ENCODE measurements at regions not wholly inside any gene's neighbourhood (a gene's known extent, or its start where the extent isn't known, plus 50 kb on each side); places are given as distances from the start of the nearest gene placed in this dataset.
"Not testable (repeated sequence)": the region's sequence is repeated elsewhere in the genome, so short reads cannot be mapped to it uniquely, and the experiment has no call there.

DNA sequence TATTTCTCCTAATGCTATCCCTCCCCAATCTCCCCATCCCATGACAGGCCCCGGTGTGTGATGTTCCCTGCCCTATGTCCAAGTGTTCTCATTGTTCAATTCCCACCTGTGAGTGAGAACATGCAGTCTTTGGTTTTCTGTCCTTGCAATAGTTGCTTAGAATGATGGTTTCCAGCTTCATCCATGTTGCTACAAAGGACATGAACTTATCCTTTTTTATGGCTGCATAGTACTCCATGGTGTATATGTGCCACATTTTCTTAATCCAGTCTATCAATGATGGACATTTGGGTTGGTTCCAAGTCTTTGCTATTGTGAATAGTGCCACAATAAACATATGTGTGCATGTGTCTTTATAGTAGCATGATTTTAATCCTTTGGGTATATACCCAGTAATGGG lies 51.3 kb upstream of the RIOK2 start:
- not testable (repeated sequence) for DNase-seq

DNA sequence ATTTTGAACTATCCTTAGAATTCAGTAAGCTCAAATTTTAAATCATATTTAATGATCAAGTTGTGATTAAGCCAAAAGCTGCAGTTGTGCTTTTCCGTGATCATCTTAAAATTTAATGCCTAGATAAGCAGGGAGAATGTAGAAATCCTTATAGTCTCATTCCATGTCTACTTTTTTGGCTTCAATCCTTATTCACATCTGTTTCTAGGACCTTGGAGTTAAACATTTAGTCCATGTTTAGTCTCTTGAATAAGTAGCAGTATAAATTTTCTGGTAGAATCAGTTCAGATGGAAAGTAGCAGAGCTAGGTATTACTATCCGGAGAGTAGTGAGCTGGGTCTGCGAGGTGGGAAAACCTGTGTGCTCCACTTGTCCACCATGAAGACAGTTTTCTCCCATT lies 59.3 kb upstream of the RIOK2 start:
- DNase-seq: no peak

DNA sequence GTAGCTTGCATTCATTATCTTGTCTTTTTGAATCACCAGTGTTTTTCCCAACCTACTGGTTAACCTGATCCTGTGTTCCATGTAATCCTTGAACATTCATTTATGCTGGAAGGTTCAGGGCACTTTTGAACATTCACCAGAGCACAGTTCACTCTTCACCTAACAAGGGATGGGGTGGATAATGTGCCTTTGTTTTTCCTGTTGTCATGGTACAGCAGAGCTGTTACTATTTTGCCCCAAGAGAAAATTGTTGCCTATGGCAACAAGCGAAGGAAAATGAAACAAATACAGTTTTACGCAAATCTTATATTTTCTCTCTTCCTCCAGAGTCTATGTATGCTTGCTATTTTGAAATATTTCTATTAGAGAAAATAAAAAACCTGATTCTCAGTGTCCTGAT lies 60.3 kb upstream of the RIOK2 start:
- DNase-seq: no peak

DNA sequence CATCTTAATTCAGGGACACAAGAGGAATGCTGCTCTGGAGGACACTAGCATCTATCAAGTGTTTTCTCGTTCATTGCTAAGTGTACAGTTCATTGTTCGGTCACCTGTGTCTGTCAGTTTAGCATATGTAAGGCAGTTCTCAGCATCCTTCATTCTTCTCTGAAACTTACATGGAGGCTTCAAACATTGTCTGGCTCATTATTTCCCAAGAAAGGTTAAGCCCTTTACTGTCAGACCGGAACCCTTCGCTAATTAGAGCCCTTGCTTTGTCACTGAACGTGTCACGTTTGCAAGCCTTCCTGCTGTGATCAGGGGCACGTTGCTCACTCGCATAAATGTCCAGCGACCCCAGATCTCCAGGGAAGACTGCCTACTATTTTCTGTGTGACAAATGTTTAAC lies 62.3 kb upstream of the RIOK2 start:
- DNase-seq: no peak

DNA sequence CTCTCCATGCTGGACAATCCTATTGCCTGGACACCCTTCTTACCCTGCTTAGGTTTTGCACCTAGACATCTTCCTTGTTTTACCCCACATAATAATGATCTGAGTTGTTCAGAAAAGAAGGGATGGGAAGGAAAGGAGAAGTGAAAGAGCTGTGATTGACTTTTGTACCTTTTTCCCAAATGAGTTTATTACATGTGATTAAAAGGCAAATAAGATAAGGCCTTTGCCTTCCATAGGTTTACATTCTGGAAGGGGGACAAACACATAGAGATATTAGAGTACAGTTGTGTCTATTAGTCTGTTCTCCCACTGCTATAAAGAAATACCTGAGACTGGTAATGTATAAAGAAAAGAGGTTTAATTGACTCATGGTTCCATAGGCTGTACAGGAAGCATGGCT lies 67.1 kb upstream of the RIOK2 start:
- DNase-seq: no peak

DNA sequence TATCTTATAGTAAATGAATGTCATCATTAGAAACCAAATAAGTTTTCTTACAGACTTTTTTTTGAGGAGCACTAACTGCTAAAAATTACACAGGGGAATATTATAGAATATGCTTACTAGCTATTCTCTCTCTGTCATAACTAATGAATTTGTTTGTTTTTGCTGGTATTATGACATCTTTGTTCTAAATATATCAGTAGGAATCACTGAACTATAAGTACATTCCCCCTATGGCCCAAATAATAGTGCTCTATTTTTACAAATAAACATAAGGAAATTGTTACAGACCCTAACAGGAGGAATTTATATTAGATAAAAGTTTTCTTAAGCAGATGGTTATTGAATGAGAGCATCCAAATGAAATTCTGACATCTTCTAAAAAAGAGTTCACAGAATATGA lies 83.0 kb upstream of the RIOK2 start:
- DNase-seq: no peak

DNA sequence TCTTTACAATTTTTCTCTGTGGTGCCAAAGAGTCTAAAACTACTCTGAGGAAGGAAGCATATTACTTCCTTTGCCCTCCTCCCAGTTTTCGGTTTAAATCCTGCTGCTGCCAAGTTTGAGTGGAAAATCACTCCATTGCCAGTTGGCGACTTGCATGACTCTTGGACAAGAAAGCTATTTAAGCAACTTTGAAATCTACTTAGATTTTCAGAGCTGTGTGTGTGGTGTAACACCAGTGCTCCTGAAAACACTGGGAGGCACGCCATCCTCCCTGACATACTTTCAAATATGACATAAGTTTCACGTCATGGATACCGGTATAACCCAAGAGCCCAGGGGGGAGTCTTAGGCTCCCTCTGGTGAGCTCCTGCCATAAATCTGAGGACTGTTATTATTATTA lies 83.5 kb upstream of the RIOK2 start:
- DNase-seq: no peak

DNA sequence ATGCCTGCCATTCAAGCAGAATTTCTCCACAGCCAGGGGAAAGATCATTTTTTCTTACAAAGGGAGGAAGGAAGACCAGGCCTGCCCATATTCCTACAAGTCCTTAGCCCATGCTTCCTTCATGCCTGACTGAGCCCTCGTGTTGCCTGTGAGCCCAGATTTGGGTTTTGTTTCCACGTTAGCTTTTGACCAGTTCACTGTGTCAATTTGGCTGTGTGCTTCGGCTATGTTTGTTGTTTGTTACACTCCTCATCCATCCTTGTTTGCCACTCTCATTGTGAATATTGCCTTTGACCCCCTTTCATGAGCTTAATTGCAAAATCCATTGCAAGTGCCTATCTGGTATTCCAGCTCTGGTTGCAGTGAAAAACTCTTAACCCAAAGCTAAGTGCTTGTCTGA lies 84.7 kb upstream of the RIOK2 start:
- DNase-seq: no peak

DNA sequence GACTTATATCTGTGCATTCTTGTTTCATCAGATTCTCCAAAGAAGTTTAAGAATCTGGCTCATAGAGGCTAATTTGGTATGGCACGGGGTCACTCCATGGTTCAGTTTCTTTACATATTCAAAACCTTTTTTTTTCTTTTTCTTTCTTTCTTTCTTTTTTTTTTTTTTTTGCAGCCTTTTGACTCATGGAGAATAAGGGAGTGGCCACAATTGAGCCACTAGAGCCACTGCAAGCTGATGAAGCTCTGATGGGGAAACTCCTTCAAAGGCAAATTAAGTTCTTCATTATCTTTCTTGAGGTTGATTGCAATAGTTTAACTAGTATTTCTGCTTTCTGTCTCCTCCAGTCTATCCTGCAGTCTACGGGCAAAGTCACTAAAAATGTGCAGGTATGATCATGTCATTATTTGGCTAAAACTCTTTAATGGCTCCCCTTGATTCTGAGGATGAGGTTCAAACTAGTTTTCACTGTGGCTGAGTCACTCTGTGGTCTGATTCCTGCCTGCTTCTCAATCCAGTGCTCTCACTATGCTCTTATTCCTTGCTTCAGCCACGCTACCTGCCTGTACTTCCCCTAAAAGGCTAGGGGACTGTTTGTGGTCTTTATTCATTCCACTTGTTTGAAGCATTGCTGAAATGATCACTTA lies 93.5 kb upstream of the RIOK2 start:
- no peak for DNase-seq

DNA sequence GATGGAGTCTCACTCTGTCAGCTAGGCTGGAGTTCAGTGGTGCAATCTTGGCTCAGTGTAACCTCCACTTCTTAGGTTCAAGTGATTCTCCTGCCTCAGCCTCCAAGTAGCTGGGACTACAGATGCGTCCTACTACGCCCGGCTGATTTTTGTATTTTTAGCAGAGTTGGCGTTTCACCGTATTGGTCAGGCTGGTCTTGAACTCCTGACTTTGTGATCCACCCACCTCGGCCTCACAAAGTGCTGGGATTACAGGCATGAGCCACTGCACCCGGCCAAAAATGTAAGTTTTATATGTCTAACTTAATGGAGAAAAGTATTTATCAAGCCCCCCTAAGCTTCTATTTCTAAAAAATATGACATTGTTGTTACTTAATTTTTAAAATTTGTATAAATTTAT lies 98.2 kb upstream of the RIOK2 start:
- no peak for DNase-seq

DNA sequence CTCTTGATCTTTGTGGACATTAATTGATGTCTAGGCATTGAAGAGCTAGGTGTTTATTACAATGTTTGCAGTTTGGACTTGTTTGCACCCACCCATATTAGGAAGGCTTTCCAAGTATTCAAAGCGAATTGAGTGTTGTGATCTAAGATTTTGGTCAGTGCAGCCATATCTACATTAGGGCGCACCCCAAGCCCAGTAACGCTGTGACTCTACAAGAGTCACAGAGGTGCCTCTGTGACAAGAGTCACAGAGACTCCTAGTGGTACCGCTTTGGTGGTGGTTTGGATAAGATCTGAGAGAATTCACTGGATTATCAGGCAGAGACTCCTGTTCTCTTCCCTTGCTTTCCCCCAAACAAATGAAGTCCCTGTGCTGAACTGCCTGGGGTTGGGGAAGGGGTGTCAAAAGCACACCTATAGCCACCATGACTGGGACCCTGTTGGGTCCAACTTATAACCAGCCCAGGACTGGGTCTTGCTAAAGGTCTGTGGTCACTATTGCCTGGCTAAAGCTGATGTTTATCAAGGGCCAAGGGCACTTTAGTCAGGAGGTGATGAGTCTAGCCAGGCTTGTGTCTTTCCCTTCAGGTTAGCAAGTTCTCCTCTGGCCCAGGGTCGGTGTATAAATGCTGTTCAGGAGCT lies 114.1 kb upstream of the RIOK2 start:
- DNase-seq: peak in 1 of 5 donors; percentile 2

DNA sequence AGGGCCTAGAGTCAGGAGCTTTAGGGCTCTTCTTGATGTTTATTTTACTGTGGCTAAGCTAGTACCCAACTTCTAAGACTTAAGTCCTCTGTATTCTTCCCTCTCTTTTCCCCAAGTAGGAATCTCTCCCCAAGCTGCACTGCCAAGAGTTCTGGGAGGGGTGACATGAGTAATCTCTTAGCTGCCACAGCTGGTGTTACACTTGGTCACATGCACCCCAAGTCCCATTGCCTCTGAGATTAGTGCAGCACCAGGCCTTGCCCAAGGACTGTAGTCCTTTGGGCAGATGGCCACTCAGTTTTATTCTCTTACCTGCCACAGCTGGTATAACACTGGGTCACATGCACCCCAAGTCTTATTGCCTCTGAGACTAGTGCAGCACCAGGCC lies 114.7 kb upstream of the RIOK2 start:
- no peak for DNase-seq

DNA sequence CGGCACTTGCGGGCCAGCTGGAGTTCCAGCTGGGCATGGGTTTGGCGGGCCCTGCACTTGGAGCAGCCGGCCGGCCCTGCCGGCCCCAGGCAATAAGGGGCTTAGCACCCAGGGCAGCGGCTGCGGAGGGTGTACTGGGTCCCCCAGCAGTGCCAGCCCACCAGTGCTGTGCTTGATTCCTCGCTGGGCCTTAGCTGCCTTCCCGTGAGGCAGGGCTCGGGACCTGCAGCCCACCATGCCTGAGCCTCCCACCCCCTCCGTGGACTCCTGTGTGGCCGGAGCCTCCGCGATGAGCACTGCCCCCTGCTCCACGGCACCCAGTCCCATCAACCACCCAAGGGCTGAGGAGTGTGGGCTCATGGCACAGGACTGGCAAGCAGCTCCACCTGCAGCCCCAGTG lies 118.1 kb upstream of the RIOK2 start:
- not testable (repeated sequence) for DNase-seq

DNA sequence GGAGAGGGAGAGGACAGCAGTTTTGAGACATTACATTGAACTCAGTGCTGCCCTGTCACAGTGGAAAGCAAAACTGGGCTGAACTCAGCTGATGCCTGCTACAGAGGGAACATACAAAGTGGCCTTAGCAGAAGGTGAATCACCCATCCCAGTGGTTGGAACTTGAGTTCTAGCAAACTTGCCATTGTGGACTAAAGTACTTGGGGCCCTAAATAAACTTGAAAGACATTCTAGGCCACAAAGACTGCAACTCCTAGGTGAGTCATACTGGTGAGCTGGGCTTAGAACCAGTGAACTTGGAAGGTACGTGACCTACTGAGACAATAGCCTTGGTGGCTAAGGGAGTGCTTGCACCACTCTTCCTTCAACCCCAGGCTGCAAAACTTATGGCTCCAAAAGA lies 155.7 kb upstream of the RIOK2 start:
- no peak for DNase-seq

DNA sequence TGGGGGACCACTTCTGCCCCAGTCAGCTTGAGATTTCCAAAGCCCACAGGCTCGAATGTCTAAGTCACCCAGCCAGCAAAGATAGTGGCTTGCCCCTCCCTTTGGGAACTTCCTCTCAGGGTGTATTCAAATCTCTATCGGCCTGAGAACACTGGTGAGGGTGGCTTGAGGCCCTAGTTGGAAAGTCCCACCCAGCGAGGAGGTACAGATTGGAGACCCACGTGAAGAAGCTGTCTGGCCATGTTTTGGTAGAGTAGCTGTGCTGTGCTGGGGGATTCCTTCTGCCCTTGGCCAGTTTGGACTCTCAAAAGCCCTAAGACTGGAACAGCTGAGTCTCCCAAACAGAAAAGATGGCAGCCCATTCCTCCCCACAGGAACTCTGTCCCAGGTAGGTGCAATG lies 172.7 kb upstream of the RIOK2 start:
- no peak for DNase-seq

DNA sequence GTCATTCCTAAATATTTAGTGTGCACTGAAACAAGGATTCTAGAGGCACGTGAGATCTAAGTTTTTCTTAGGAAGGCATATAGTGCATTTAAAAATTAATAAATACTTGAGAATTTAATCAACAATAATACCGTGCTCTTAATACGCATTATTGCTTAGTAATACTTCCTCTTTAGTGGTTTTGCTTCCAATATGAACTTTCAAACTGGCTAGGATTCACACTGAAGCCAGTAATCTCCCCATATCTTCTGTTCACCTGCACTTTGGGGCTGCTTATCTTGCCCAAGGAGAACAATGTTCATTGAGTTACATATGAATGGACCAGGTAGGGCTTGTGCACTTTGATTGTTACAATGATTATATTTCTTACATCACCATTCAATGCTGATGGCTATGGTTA lies 180.5 kb upstream of the RIOK2 start:
- no peak for DNase-seq

DNA sequence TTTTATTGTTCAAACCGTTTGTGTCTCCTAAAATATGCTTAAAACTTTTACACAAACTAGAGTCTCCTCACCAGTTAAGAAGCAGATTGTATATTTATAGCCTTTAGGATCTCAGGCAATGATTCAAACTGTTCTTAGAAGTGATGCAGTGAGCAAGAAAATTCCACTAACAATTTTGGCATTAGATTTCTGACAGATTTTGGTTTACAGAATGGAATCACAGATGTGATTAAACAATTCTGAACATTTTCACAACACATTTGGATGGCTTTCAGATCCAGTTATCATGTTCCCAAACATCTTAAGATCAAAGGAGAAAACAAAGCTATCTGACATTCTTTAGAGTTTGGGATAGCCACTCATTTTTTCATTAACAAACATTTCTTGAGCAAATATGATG lies 181.7 kb upstream of the RIOK2 start:
- DNase-seq: no peak

DNA sequence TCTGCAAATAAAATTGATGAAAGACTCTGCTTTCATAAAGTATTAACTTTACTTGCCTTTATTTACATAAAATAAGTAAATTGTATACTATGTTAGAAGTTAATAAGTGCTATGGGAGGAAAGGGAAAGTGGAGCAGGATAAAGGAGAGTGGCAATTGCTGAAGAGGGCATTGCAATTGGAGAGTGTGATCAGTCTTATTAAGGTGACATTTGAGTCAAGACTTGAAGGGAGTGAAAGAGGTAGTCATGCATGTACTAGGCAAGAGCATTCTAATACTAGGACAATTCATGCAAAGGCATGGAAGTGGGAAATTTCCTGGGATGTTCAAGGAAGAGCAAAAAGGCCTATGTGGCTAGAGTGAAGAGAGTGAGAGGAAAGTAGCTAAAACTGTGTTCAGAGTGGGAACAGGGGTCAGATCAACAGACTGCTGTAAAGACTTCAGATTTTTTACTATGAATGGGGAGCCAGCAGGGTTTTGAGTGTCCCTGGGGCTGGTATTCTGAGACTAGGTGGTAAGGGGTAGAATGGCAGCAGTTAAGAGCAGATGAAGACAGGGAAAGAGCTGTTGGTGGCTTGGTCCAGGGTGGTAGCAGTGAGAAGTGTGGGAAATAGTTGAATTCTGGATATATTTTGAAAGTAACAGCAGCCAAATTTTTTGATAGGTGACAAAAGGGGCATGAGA lies 182.3 kb upstream of the RIOK2 start:
- no peak for DNase-seq

DNA sequence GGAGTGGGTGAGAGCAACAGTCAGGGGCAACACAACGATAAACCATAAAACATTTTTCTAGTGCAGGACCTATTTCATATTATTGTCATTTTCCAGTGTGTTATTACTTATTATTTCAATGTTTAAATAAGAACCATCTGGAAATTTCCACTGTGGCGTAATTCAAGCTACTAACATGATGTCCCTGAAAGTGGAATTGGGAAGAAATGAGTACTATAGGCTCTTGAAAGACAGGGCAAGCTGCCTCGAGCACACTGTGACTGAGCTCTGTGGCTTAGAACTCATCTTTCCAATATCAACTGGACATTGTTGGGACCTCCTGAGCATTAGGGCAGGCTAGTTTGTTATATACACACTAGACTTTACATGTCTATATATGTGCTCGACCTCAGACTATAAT lies 182.9 kb upstream of the RIOK2 start:
- DNase-seq: no peak

DNA sequence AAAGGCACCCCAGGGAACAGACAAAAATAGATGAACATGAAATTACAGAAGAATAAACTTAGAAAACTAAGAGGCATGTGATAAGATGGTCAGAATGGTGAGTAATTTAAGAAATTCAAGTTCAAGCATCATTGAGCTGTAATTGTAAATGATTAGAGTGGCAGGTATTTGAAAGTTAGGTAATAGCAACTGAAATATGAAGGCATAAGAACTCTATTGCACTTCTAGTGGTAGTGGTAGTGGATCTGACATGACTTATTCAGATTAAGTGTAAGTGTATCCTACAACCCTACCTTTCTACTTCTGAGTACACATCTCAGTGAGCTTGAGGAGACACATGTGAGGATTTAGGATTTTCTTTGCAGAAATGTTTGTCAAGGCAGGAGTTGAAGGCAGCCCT lies 192.9 kb upstream of the RIOK2 start:
- DNase-seq: no peak

DNA sequence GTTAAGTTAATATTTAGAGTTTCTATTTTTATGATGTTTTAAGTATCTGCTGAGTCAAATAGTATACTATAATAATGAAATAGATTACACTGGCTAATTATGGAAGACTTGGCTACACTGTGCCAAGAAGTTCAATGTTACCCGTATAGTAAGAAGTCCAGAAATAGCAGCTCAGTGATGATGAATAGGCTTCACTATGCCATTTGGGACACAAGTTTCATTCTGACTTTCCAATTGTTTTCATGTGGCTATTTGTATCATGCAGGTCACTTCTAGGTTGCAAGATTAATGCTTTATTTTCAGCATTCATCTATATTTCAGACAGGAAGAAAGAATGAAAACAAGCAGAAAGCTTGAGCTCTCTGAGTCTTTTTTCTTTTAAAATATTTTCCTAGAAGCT lies 194.5 kb upstream of the RIOK2 start:
- no peak for DNase-seq

DNA sequence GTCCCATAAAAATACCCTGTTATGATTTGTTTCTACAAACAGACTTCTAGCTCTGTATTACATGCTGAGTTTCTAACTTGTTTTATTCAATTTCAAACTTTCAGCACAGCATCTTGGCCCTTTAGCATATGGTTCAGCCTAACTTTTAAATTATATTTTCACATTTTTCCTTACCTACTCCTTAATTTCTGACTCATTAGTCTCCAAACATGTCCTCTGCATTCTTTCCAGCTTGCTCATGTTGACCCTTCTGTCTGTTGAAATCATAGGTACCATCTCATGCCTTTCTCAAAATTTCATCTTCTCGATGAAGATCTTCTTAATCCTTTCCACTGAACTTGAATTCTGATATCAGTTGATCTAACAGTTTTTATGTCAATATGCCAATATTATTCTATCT lies 200.9 kb upstream of the RIOK2 start:
- DNase-seq: no peak

DNA sequence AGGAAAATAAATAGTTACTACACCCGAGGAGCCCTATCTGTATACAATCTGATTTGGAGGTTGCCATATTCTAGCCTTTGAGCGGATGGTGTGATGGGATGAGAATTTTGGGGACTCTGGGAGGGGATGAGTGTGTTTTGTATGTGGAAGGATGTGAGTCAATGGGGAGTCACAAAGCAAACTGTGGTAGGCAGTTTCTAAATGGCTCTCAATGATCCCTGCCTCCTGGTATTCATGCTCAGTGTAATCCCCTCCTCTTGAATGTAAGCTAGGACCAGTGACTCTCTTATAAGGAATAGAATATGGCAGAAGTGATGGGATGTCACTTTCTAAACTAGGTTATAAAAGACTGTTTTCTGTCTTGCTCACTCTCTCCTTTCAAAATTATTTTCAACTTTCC lies 205.7 kb upstream of the RIOK2 start:
- DNase-seq: no peak

DNA sequence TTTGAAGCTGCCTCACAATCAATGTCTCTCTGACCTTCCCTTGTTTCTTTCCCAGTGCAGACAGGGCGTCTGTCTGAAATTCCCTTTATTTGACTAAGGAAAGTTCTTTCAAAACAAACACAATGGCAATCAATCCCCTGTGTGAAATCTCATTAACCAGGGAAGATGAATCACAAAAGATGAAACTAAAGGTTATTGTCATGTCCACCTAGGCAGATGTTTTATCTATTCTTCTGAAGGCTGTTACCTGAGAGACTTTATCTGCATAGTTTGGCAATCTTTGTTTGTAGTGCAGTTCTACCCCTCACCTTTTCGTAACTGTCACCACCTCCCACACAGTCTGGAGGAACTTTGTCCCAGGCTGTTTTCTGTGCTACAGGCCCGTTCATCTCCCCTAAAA lies 217.5 kb upstream of the RIOK2 start:
- no peak for DNase-seq

DNA sequence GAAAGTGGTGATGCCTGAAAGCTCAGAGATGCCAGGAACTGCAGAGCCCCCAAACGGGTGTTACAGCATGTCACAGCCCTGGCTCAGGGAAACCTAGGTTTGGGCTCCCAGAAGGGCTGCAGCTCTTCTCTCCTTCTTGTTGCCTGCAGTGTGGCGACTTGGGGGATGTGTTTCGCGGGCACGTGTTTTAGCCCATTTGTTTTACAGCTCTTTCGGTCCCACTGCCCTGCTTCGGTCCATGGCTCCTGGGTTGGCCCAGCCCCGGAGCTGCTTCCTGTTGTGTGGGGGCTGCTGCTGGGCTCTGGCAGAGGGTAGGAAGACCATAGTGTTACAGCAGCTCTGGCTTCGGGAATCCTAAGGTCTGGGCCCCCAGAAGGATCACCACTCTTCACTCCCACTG lies 222.9 kb upstream of the RIOK2 start:
- no peak for DNase-seq

All from T-helper 1 cell (primary cell).